HUES64 (cell line): ENCODE measurements at regions not wholly inside any gene's neighbourhood (a gene's known extent, or its start where the extent isn't known, plus 50 kb on each side); places are given as distances from the start of the nearest gene placed in this dataset.

Experiments
- H3K27ac ChIP-seq: 2 replicates; pipeline ENCODE4 v1.7.0; 2013; ENCODE audit warnings: low read depth, low read length, inconsistent platforms
- H3K27me3 ChIP-seq: 2 replicates; pipeline ENCODE4 v1.6.1; 2013; ENCODE audit warnings: mild to moderate bottlenecking, low read length; ENCODE audit not compliant: insufficient read depth
- H3K36me3 ChIP-seq: 2 replicates; pipeline ENCODE4 v1.6.1; 2013; ENCODE audit warnings: mild to moderate bottlenecking, low read length; ENCODE audit not compliant: insufficient read depth
- H3K4me1 ChIP-seq: 2 replicates; pipeline ENCODE4 v1.6.1; 2013; ENCODE audit warnings: mild to moderate bottlenecking, low read length, moderate library complexity; ENCODE audit not compliant: insufficient read depth
- H3K4me3 ChIP-seq: 2 replicates; pipeline ENCODE4 v1.5.1; 2013; ENCODE audit warnings: mild to moderate bottlenecking, low read length, moderate library complexity
- H3K9ac ChIP-seq: 2 replicates; pipeline ENCODE4 v1.6.1; 2013; ENCODE audit warnings: mild to moderate bottlenecking, low read depth, low read length
- H3K9me3 ChIP-seq: 2 replicates; pipeline ENCODE4 v1.6.1; 2013; ENCODE audit warnings: low read depth, low read length; ENCODE audit not compliant: insufficient read depth
- WGBS: fragments of 150-250, 120-280 bp; methylation state at CpG from one replicate; pipeline ENCODE4 v1.1.7; 2013; ENCODE audit warnings: missing lambda C conversion rate; 5-methylcytosine and 5-hydroxymethylcytosine counted together

GRCh38 chr10:85224366-85224940 lies 896.1 kb downstream of the CCSER2 start:
- H3K9ac ChIP-seq: no peak overlapping the region
- 0 out of 2 replicates have a peak, but pooled peaks cover 3% of the 10 kb centered on the region for H3K9me3 ChIP-seq
- no peak overlapping the region for H3K4me3 ChIP-seq
- H3K27me3 ChIP-seq: no peaks in the 10 kb centered on the region
- H3K27ac ChIP-seq: no peak overlapping the region
- H3K4me1 ChIP-seq: no peaks in the 10 kb centered on the region
- no peaks in the 10 kb centered on the region for H3K36me3 ChIP-seq
- WGBS: 85% methylated on average over 6 of the region's 6 CpGs

DNA sequence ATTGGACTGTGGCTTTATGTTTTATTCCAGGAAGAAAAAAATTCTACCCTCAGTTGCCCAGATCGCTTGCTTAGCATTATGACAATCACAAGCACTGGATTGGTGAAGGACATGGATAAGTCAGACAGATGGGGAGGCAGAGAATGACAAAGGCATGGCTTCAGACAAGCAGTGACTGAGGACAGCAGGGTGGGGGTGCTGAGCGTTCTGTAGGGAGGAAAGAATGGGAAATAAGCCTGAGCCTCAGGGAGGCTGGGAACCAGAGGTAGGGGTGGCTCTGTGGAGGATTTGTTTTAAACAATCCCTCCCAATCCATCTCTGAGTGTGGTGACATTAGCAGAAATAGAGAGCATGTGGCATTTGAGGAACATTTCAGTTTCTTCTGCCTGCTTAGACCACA lies 896.9 kb downstream of the CCSER2 start:
- Histone ChIP-seq H3K4me3 (no peak overlapping the region), H3K9me3 (0 out of 2 replicates have a peak, but pooled peaks cover 3% of the 10 kb centered on the region), H3K27ac (no peak overlapping the region), H3K36me3 (no peaks in the 10 kb centered on the region), H3K9ac (no peak overlapping the region), H3K27me3 (no peaks in the 10 kb centered on the region), H3K4me1 (no peaks in the 10 kb centered on the region)
- WGBS: 87% methylated on average over 2 of the region's 2 CpGs

GRCh38 chr10:85226596-85226995 lies 898.2 kb downstream of the CCSER2 start:
- Histone ChIP-seq H3K4me1 (no peaks in the 10 kb centered on the region), H3K4me3 (no peak overlapping the region), H3K27me3 (no peaks in the 10 kb centered on the region), H3K9me3 (no peaks in the 10 kb centered on the region), H3K9ac (no peak overlapping the region), H3K27ac (no peak overlapping the region), H3K36me3 (no peaks in the 10 kb centered on the region)
- WGBS: 93% methylated on average over 2 of the region's 2 CpGs

GRCh38 chr10:85228726-85229125 lies 900.3 kb downstream of the CCSER2 start:
- H3K4me1 ChIP-seq: no peaks in the 10 kb centered on the region
- no peaks in the 10 kb centered on the region for H3K36me3 ChIP-seq
- no peaks in the 10 kb centered on the region for H3K9me3 ChIP-seq
- H3K27ac ChIP-seq: no peak overlapping the region
- H3K9ac ChIP-seq: no peak overlapping the region
- 96% methylated on average over 1 of the region's 1 CpG for WGBS
- H3K27me3 ChIP-seq: no peaks in the 10 kb centered on the region
- H3K4me3 ChIP-seq: no peak overlapping the region

DNA sequence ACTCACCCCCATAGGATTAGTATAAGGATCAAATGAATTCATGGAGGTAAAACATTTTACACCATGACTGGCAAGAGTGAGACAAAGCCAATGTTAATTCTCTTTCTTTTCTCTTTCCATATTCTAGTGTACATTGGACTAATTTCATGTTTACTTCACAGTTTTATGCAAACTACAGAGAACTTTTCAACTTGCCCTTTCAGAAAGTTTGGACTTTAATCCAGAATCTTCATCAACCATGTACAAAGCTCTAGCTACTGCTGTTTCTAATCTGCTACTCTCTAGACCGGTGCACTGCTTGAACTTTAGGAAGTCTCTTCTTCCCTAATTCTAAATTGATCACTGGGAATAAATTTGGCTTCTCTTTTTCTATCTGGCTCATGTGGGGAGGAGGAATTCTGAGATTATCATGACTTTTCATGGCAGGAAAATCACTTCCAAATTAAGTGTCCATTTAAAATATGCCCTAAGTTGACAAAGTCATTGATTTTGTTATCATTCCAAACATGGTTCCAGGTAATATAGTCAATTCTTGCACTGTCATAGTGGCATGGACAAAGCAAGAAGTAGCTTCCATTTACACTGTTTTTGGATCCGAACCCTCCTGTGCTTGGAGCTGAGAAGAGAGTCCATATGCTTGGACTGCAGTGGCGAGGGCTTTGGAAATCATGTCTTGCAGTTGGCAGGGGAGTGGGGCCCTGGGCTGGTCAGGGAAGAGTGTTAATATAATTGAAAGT lies 903.3 kb downstream of the CCSER2 start:
- H3K27me3 ChIP-seq: no peaks in the 10 kb centered on the region
- H3K9ac ChIP-seq: no peak overlapping the region
- no peaks in the 10 kb centered on the region for H3K4me1 ChIP-seq
- no peaks in the 10 kb centered on the region for H3K36me3 ChIP-seq
- WGBS: 72% methylated on average over 3 of the region's 3 CpGs
- H3K9me3 ChIP-seq: no peaks in the 10 kb centered on the region
- H3K27ac ChIP-seq: no peak overlapping the region
- H3K4me3 ChIP-seq: no peak overlapping the region

GRCh38 chr10:85235258-85235657 lies 906.9 kb downstream of the CCSER2 start:
- H3K27me3 ChIP-seq: no peaks in the 10 kb centered on the region
- no peak overlapping the region for H3K4me3 ChIP-seq
- no peaks in the 10 kb centered on the region for H3K4me1 ChIP-seq
- H3K9me3 ChIP-seq: no peaks in the 10 kb centered on the region
- H3K27ac ChIP-seq: no peak overlapping the region
- H3K36me3 ChIP-seq: no peaks in the 10 kb centered on the region
- no peak overlapping the region for H3K9ac ChIP-seq
- no CpG with 5 or more reads among the region's 2 CpGs for WGBS

DNA sequence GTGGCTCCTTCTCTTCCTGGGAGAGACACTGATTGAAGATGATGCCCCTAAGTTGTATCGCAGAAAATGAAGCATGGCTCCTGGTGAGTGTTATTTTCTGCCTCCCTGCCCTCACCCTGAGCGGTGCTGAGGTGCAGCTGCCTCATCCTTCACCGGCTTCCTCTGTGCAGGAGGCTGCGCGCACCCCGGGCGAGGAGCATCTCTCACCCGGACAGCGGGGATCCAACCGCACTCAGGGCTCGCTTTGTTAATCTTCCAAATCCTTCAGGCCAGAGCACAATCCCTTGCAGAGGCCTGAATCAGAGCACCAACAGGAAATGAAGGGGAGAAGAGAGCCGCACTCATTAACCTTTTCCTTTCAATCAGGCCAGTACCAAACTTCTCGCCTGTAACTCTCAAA lies 910.3 kb downstream of the CCSER2 start:
- Histone ChIP-seq H3K4me1 (no peaks in the 10 kb centered on the region), H3K36me3 (no peaks in the 10 kb centered on the region), H3K27me3 (no peaks in the 10 kb centered on the region), H3K9ac (no peak overlapping the region), H3K4me3 (no peak overlapping the region), H3K9me3 (no peaks in the 10 kb centered on the region), H3K27ac (no peak overlapping the region)
- WGBS: 97% methylated on average over 13 of the region's 13 CpGs

GRCh38 chr10:85250304-85250703 lies 921.9 kb downstream of the CCSER2 start:
- WGBS: 94% methylated on average over 5 of the region's 5 CpGs
- Histone ChIP-seq H3K4me3 (no peak overlapping the region), H3K27me3 (no peaks in the 10 kb centered on the region), H3K9ac (no peak overlapping the region), H3K27ac (no peak overlapping the region), H3K36me3 (no peaks in the 10 kb centered on the region), H3K4me1 (no peaks in the 10 kb centered on the region), H3K9me3 (no peaks in the 10 kb centered on the region)

- no peaks in the 10 kb centered on the region for H3K27me3 ChIP-seq
- no peaks in the 10 kb centered on the region for H3K9me3 ChIP-seq
- no peak overlapping the region for H3K9ac ChIP-seq
- H3K4me3 ChIP-seq: no peak overlapping the region
- H3K27ac ChIP-seq: no peak overlapping the region
- WGBS: 100% methylated on average over 5 of the region's 5 CpGs
- no peaks in the 10 kb centered on the region for H3K4me1 ChIP-seq
- H3K36me3 ChIP-seq: no peaks in the 10 kb centered on the region
These were observed 928.1 kb downstream of the CCSER2 start for GRCh38 chr10:85256481-85256880.

DNA sequence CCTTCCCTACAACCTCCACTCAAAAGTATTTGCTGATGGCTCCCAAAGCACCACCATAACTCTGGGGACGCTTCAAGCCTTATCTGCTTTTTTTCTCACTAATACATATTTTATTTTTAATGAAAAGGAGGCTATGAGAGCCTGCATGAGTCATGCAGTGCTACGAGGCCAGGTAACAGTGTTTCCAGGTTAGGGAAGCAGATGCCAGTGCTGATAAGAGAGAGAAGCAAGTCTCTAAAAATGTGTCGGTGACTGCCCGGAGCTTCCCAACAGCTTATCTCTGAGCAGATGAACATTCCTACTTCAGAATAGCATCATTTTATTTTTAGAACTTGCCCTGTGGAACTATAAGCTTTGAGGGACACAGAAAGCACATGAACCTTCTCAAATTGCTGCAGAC lies 931.5 kb downstream of the CCSER2 start:
- no peaks in the 10 kb centered on the region for H3K36me3 ChIP-seq
- H3K9me3 ChIP-seq: no peaks in the 10 kb centered on the region
- H3K27ac ChIP-seq: no peak overlapping the region
- no peaks in the 10 kb centered on the region for H3K4me1 ChIP-seq
- no peak overlapping the region for H3K9ac ChIP-seq
- no peak overlapping the region for H3K4me3 ChIP-seq
- 93% methylated on average over 4 of the region's 4 CpGs for WGBS
- H3K27me3 ChIP-seq: no peaks in the 10 kb centered on the region

DNA sequence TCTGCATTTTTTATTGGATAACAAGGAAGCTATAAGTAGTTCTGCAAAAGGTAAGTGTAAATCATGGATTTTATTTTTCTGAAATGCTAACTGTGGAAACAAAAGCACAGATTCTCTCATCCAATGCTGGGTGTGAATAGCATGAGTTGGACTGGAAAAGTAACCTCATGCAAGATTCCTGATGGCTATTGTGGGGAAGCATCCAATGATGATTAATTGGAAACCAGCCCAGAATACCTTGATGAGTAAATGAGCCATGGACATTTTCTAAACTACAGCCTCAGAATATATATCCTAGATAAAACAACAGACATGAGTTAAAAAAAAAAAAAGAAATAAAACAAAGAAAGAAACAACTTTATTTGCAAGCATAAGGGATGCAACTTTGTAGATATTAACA lies 934.6 kb downstream of the CCSER2 start:
- H3K4me3 ChIP-seq: no peak overlapping the region

DNA sequence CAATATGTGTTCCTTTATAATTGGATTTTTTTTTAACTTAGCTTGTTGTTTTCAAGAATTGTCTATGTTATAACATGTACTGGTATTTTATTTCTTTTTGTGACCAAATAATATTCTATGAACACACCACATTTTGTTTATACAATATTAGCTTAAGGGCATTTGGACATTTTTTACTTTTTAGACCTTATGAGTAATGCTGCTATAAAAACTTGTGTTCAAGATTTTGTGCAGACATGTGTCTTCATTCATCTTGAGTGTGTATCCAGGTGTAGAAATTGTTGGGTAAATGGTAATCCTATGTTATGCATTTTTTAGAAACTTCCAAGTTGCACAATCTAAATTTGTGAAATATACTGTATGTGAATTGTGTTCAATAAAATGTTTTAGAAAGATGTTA lies 936.7 kb downstream of the CCSER2 start:
- H3K9ac ChIP-seq: no peak overlapping the region
- H3K27ac ChIP-seq: no peak overlapping the region
- no peaks in the 10 kb centered on the region for H3K4me1 ChIP-seq
- H3K36me3 ChIP-seq: no peaks in the 10 kb centered on the region
- H3K9me3 ChIP-seq: no peaks in the 10 kb centered on the region
- no peak overlapping the region for H3K4me3 ChIP-seq
- no peaks in the 10 kb centered on the region for H3K27me3 ChIP-seq

More for the DNA sequence above, 934.6 kb downstream of the CCSER2 start:
- H3K27ac ChIP-seq: no peak overlapping the region
- no peaks in the 10 kb centered on the region for H3K4me1 ChIP-seq
- no peaks in the 10 kb centered on the region for H3K9me3 ChIP-seq
- no peak overlapping the region for H3K9ac ChIP-seq
- H3K36me3 ChIP-seq: no peaks in the 10 kb centered on the region
- H3K27me3 ChIP-seq: no peaks in the 10 kb centered on the region
